SH-SY5Y (cell line): ENCODE measurements at regions not wholly inside any gene's neighbourhood (a gene's known extent, or its start where the extent isn't known, plus 50 kb on each side); places are given as distances from the start of the nearest gene placed in this dataset.
A peak's percentile ranks its signal among the peaks of the same experiment; 100 is the strongest.

Experiments used
- GATA2 ChIP-seq: IDR thresholded peaks from 2 replicates; pipeline ENCODE4 v1.6.1; 2011; ENCODE audit warnings: mild to moderate bottlenecking, low read depth, low read length
- GATA3 ChIP-seq: IDR thresholded peaks from 2 replicates; pipeline ENCODE4 v1.6.1; 2011; ENCODE audit warnings: low read depth, mild to moderate bottlenecking, low read length, moderate library complexity

DNA sequence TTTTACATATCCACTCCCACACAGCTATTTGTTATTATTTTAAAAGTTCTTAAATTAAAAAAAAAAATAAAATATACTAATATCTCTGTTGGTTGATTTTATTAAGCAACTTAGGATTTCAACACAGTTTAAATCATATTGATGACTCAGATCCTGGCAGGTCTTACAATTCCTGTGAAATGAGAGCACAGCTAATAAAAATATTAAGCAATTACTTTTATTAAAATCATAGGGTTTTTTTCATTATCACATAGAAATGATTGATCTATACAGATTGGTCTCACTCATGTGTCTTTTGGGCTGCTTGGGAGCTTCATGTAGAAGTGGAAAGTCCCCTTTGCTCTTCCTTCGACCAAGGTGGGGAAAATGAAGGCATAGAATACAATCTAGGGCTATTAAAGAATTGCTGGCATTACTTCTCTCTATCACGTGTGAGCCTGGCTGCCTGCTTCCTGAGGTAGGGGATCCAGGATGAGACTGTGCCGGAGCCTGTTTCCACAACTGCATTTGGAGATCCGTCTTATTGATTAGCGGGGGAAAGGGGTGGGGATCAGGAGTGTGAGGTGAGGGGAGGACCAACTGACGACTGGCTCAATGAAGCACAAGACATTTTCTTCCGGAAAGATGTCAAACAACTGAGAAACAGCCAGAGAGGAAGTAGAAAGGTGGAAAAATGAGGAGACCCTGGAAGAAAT lies 858.0 kb downstream of the USP25 start:
- TF ChIP-seq GATA2 (peak; percentile 67; the same call in 1 of the 2 replicates), GATA3 (no peak)
